NCI-H69 (cell line): ENCODE measurements at regions not wholly inside any gene's neighbourhood (a gene's known extent, or its start where the extent isn't known, plus 50 kb on each side); places are given as distances from the start of the nearest gene placed in this dataset.
"Not testable (repeated sequence)": the region's sequence is repeated elsewhere in the genome, so short reads cannot be mapped to it uniquely, and the experiment has no call there.

ENCODE experiments used
- DNase-seq: peaks from one replicate; lab custom pipeline; 2025; lab: John Stamatoyannopoulos, UW

DNA sequence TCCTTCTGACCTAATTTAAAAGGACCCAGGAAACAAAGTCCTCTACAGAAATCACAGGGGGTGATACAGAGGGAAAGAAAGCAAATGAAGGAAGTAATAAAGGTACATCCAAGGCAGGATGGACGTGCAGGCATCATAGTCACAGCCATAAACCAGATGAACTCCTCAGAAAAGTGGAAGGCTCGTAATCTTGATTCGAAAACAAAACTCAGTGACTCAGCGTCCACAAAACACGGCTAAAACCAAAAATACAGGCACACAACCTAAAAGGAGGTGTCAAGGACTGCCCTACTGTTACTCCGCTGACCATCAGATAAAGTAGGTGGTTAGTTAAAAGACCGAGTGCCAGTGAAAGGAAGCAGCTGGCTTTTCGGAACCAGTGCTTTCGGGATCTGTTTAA is 81.5 kb downstream of the TRIM69 start:
- DNase-seq: not testable (repeated sequence)

DNA sequence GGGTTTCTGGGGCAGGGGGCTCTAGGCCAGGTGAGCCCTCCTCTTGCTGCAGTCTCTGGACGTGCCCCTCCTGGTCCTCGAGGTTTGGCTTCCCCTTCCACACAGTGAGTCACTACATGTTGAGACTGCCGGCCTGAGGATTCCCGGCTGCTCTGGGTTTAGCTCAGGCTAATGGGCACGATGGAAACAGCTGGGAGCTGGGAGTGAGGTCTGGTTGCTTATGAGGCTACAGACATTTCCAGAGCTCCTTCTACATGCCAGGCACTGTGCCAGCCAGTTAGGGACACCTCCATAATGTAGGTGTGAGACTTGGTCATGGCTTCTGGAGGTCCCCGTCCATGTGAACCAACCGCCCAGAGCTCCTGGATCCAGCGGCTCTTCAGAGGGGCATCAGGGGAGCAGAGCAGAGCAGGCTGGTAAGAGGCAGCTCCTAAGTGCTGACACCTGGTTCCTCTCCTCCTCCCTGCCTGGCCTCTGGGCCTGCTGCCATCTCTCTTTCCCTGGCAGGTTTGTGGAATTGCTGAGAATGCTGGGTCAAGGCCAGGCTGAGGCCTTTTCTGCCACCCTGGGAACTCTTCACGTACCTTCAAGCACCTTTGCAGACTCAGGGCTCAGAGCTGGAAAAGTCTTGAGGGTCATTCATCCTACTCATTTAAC is 83.1 kb downstream of the TRIM69 start:
- not testable (repeated sequence) for DNase-seq

DNA sequence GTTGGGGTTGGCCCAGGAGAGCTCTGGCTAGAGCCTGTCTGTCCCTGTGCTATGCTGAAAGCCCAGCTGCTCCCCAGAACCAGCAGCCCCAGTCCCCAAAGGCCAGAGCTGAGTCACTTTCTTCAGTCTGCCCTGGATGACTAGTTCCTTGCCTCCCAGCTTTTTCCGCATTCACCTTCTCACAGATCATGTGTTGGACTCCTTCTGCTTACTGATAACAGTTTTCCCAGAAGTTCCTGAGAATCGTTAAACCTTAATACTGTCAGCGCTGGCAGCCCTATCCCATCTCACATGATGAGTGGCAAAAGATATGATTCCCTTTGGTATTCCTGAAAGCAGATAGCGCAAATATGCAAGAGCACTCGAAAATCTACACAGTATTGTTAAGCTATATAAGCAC is 84.2 kb downstream of the TRIM69 start:
- not testable (repeated sequence) for DNase-seq

DNA sequence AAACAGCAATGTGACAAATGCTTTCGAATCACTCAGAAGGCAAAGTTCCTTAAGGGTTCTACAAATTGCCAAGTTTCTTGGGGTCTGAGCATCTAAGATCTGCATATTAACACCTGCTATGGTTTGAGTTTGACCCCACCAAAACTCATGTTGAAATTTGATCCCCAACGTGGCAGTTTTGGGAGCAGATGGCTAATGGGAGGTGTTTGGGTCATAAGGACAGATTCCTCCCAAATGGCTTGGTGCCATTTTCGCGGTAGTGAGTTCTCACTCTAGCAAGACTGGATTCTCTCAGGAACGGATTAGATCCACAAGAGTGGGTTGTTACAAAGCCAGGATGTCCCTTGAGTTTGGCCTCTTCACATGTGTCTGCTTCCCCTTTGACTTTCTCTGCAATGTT is 84.6 kb downstream of the TRIM69 start:
- DNase-seq: peak; percentile 89

DNA sequence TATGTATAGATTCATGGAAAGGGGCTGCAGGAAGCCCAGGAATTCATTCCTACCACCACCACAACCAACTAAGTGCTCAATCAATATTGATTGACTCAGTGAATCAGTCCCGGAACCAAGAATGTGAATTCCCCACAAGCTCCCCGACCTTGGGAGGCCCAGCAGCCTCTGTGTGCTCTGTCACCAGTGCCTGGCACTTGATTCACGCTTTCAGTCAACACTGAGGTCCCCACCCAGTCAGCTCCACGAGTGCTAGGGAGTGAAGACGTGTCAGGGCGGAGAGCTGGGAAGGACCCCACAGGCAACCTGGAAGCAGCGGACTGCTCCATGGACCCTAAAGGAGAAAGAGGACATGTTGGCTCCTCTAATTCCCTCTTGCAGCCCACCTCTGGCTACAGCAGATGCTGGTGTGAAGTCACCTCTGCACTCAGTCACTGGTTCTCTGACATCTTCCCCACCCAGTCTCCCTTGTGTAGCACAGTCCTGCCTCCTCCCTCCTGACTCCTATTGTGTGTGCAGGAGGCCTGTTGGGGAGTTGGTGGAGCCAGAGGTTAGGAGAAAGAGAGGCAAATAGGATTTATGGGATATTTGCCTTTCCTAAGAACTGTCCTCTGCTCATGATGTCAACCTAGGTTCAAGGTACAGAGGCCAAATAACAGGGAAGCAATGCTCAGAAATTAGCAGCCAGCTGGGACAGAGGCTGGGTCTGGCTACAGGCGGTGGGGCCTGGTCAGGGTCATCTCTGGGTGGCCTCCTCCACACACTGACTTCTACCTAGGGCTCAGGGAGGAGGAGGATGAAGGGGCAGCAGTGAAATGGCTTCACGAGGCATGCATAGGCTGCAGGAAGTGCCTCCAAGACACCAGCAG is 88.2 kb downstream of the TRIM69 start:
- not testable (repeated sequence) for DNase-seq

DNA sequence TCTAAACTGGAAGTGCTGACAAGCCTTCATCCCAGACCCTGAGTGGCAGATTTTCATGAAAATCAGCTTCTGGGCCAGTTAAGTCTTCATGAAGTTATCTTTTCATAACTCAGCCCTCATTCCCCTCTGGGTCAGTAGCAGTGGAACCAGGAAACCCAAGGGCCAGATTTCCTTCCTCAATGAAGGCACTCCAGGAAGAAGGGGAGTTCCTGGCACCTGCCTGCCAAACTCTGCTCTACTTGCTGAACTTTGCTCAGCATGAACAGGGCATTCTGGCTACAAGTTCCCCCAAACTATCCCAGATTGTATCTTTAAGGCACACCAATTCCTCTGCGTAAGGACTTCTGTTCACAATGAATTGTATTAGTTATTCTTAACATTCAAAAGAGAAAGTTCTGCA is 90.3 kb downstream of the TRIM69 start:
- DNase-seq: not testable (repeated sequence)

DNA sequence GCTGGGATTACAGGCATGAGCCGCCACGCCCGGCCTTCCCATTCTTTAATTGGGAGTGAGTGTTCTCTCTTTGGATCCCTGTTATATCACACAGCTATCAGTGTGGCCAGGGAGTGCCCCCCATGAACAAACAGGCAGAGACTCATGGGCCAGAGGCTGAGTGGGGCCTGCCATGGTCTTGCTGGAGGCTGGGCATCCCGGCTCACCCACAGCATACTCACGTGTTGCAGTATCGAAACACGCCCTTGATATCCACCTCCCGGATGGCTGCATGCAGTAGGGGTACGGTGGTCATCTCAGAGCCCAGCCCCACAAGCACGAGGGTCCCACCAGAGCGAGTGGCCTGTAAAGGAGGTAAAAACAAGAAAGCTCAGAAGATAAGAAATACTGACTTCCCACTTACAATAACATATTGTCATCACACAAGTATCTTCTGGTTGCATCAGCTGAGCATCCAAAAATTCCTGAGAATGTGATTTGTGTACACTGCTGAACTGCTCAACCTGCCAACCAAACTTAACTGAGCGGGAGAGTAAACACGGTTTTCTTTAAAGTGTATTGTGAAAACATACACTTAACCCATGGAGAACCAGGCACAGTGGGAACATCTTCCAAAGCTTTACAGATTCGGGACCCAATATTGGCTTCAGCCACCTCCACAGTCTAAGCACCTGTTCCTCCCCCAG is 92.0 kb downstream of the TRIM69 start:
- not testable (repeated sequence) for DNase-seq

DNA sequence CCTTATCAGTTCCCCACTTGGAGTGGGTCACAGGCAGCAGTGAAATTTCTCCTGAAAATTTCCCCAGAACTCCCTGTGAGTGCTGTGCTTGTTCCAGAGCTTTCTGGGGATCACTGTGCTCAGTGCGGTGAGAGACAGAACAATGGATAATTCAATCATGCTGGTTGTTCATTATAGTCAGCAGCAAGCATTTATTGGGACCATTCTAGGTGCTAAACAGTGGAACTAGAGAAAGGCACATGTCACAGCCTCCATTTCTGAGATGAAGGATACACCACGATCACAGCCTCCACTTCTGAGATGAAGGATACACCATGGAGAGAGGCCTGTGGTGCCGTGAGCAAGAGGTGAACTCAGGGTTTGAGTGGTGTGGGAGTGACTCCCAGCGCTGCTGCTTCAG is 92.8 kb downstream of the TRIM69 start:
- not testable (repeated sequence) for DNase-seq

DNA sequence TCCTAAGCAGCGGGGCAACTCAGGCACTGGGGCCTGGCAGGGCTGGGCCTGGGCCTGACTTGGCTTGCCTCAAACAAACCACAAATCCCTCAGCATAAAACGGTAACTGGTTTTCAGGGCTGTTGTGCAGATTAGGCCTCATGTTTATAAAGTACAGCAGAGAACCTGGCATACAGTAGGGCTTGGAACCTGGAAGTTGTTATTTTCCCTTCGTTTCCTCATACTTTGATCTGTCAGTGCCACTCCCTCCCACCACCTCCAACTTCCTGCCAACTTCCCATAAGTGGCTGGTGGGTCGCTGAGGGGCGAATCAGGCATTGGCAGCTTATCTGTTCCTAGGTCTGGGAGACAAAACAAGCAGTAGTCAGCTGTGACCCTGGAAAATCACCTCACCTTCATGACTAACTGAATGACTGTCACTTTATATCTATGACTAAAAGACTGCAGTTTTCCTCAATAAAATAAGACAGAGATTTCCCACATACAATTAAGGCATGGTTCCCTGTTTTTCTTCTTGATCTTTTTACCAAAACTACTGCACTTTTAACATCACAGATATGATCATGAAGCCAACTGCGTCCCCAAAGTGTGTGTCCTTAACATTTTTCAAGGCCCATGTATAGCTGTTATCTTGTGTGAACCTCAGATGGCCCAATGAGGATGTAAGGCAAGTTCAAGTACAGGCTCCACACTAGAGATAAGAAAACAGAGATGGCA is 94.5 kb downstream of the TRIM69 start:
- not testable (repeated sequence) for DNase-seq

DNA sequence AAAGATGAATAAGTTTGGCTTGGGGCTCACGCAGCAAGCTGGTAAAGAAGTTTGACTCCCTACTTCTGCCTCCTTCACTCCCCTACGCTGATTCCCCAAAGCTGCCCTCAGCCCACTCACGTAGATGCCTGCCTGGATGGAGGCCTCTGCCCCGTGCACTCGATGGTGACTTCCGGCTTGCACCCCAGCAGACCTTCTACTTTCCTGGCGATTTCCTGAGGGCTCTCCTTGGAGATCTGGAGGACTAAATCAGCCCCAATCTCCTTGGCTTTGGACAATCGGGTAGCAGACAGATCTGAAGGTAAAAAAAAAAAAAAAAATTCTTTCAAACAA is 95.0 kb downstream of the TRIM69 start:
- not testable (repeated sequence) for DNase-seq

DNA sequence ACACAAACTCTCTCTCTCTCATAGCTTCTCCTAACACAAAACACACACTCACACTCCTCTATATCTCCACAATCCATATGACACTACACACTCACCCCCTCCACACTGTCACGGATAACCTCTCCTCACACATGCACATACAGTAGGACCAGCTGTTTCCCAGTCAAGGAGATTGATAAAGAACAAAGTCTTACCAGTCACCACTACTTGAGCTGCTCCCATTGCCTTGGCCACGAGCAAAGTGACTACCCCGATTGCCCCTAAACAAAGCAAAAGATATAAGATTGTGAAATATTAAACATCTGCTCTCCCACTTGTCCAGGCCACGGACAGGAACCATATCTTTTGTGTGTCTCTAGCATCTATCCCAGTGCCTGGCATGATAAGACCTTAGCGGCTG is 95.8 kb downstream of the TRIM69 start:
- DNase-seq: not testable (repeated sequence)

DNA sequence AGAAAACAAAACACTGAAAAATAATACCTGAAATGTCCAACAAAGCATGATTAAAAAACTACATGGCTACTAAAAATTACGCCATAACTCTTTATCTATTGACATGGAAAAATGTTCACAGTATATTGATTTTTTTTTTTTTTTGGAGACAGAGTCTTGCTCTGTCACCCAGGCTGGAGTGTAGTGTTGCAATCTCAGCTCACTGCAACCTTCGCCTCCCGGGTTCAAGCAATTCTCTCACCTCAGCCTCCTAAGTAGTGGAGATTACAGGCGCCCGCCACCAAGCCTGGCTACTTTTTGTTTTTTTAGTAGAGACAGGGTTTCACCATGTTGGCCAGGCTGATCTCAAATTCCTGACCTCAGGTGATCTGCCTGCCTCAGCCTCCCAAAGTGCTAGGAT is 96.8 kb downstream of the TRIM69 start:
- not testable (repeated sequence) for DNase-seq

DNA sequence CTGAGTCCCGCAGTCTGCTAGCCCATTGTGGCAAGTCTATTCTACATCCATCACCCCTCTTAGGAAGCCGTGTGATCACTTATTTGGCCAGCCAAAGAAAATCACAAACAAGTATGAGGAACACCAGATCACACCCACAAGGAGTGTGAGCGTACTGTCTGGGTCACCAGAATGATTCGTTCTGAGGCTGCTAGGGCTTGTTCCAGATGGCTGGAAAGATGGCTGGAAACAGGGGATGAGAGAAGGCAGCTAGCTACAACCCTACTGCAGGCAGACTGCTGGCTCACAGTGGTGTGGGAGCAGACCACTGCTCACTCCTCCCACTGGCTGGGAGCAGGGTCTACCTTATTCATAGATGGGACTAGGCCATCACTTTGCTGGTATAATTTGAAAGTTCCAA is 97.4 kb downstream of the TRIM69 start:
- not testable (repeated sequence) for DNase-seq

DNA sequence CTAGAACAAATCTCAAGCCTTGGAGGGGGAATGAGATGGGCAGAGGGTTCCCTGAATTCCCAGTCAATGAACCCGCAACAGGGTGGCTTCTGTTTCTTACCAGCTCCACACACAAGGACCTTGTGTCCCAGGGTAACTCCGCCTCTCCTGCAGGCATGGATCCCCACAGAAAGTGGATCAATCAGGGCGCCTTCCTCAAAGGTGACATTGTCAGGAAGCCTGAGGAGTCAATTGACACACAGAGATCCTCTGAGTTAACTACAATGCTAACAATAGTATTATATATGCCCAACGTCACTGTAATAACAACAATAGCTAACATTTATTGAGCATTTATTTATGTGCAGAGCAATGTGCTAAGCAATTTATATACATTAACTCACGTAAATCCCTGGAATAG is 98.8 kb downstream of the TRIM69 start:
- DNase-seq: not testable (repeated sequence)

DNA sequence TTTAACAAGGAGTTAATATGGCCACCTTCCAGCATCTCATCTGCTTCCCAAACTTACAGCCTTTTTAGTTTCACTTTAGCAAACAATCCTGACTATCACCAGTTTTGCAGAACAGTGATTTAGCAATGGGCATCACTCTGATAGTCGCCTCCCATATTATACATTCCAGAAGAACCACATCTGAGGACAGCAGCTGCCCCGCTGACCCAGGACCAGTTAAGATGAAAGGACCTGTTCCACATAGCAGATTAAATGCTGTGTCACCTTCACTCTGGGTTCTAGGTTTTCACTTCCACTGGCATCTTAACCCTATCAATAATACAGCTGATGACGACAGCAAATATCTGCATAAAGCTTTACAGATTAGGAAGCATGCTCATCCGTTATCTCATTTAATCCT is 99.8 kb downstream of the TRIM69 start:
- no peak for DNase-seq

DNA sequence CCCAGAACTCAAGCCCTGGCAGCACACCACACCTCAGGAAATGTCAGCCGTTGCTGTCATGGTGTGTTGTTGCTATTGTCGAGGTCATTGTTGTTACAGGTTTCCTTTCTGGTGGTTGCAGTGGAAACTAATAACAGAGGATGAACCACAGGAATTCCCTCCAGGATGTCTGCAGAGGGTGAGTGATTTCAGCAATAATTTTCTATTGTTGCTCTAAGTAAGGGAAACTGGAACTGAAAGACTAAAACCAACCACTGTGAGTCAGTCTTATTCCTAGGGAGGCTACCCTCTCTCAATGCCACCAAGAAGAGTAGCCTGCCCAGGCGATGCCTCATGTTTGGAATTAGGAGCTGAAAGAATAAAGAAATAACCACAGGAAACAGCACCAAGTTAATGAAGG is 102.6 kb downstream of the TRIM69 start:
- not testable (repeated sequence) for DNase-seq

DNA sequence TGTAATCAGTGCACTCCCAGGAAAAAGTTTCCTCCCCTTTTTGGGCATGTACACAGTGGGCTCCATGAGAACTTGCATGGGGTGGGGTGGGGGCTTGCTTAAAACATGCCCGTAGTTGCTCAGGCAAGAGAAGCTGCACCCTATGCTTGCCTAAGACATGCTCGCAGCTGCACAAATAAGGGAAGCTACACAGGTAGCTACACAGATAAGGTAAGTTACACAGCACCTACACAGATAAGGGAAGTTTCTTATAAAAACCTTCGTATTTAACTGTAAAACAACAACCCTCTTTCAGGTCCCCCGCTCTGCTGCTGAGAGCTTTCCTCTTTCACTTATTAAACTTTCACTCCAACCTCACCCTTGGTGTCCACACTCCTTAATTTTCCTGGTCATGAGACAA is 105.4 kb downstream of the TRIM69 start:
- not testable (repeated sequence) for DNase-seq

DNA sequence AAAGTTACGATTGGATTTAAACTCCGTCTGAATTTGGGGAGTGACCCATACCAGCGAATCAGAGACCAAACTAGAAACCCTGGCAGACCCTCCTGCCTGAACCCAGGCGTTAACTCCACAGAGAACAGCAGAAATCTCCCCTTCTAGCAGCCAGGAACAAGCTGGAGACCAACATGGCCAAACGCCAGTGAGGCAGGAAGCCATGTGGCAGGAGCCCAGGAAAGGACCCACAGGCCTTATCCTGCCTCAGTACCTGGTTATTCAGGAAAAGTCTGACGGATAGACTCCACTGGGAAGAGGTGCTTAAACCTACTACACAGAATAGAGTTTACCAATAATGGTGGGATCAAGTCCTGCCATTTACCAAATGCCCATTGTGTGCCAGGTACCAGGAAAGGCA is 106.6 kb downstream of the TRIM69 start:
- DNase-seq: not testable (repeated sequence)

DNA sequence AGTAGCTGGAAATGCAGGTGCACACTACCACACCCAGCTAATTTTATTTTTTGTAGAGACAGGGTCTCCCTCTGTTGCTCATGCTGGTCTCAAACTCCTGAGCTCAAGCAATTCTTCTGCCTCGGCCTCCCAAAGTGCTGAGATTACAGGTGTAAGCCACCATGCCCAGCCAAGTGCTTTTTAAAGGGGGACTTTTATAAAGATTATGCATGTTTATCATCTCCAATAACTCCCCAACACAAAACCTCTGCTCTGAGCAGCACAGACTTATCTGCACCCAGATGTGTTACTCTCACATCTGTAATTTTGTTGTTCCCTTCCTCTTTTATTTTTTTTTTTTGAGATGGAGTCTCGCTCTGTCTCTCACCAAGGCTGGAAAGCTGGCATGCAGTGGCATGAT is 108.6 kb downstream of the TRIM69 start:
- not testable (repeated sequence) for DNase-seq

DNA sequence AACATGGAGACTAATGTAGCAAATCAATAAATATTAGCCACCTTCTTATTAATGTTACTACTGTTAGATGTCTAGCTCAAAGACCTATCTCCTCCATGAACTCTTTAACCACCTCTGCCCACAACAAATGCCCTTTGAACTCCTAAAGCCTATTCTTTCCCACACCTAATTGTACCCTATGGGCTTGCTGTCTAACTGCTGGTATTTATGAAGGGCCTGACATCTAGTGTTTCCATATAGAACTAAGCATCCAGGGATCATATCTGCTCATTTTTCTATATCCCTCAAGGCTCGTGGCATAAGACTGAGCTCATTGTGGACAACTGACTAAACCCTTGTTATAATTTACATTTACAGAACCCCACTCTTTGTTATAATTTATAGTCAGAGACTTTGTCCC is 109.8 kb downstream of the TRIM69 start:
- not testable (repeated sequence) for DNase-seq

DNA sequence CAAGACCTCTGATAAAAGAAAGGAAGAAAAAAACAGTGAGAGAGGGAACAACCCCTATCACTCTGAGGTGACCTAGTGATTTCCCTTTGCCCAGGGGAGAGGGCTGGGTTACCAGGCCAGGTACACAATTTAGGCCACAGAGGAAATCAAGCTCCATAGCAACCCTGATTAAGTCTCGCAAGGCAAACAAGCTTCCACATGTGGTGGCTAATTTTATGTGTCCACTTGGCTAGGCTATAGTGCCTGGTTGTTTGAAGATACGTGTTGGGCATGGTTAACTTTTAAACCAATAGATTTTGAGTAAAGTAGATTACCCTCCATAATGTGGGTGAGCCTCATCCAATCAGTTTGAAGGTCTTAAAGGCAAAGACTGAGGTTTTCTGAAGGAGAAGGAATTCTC is 108.9 kb upstream of the TERB2 start:
- not testable (repeated sequence) for DNase-seq

DNA sequence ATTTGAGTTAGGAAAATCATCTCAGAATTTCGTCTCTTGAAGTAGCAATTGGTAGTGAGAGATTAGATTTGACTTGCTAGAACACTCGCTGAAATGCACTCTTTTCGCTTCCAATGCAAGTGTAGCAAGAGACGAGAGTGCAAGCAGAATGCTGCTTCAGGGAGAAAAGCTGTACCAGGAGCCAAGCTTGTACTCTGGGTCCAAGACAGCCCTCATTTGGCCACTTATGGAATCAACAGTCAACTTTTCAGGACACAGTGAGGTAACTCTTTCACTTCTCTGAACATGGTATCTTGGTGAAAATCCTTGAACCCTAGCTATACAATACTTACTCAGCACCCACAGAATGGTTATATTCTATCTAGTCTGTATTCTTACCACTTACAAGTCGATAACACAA is 107.6 kb upstream of the TERB2 start:
- DNase-seq: peak; percentile 42
